Effector memory CD8-positive, alpha-beta T cell (primary cell): ENCODE measurements at regions not wholly inside any gene's neighbourhood (a gene's known extent, or its start where the extent isn't known, plus 50 kb on each side); places are given as distances from the start of the nearest gene placed in this dataset.

Experiments used
- ATAC-seq: fragments of 150-1000 bp; cut with Tn5 transposase; replicated peaks from 2 replicates; pipeline ENCODE4 v1.10.0; 2021; ENCODE audit warnings: mild to moderate bottlenecking, moderate library complexity
- DNase-seq, 3 experiments: peaks; one replicate each; pipeline ENCODE4 v3.0.0; 2021
- H3K27ac Mint-ChIP-seq, 2 donors: one replicate each; pipeline ENCODE4 v1.8.0; 2022; ENCODE audit warnings: mild to moderate bottlenecking in 2 of 2, mixed read lengths in 2 of 2, moderate library complexity in 2 of 2
- H3K27me3 Mint-ChIP-seq, 2 donors: one replicate each; pipeline ENCODE4 v1.8.0; 2022; ENCODE audit warnings: mixed read lengths in 2 of 2
- H3K36me3 Mint-ChIP-seq: one replicate; pipeline ENCODE4 v1.8.0; 2022; ENCODE audit warnings: mild to moderate bottlenecking, moderate library complexity, mixed read lengths; ENCODE audit not compliant: insufficient read depth
- H3K4me1 Mint-ChIP-seq, 2 donors: one replicate each; pipeline ENCODE4 v1.8.0; 2022; ENCODE audit warnings: low read depth in 2 of 2, mixed read lengths in 2 of 2
- H3K4me3 Mint-ChIP-seq, 2 donors: one replicate each; pipeline ENCODE4 v1.8.0; 2022; ENCODE audit warnings: mild to moderate bottlenecking in 2 of 2, mixed read lengths in 2 of 2, moderate library complexity in 2 of 2
- H3K9me3 Mint-ChIP-seq, 2 donors: one replicate each; pipeline ENCODE4 v1.8.0; 2022; ENCODE audit warnings: mixed read lengths in 2 of 2

DNA sequence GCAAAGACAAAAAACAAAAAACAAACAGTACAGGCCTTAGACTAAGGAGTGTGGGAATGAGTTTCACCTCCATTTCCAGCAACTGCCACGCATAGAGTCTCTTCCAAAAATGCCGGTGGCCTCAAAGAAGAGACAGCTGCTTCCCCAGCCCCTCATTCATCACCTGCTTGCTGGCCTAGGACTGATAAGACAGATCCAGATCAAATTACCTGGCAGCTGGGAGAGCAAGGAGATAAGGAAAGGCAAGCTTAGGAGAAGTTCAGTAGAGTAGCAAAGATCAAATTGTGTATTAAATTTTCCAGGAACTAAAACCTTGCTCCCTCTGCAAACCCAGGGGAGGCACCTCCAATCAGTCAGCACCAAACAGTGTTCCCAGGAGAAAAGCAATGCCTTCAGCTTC is 325.8 kb upstream of the CTNNB1 start:
- no peak for DNase-seq
- no peak overlapping the region for H3K4me3 Mint-ChIP-seq
- H3K27ac Mint-ChIP-seq = no peak overlapping the region
- H3K9me3 Mint-ChIP-seq = no peaks in the 10 kb centered on the region
- no peaks in the 10 kb centered on the region for H3K4me1 Mint-ChIP-seq
- peaks cover 13 to 40% of the 10 kb centered on the region in 2 donors for H3K27me3 Mint-ChIP-seq
- no peaks in the 10 kb centered on the region for H3K36me3 Mint-ChIP-seq
- ATAC-seq = no peak

DNA sequence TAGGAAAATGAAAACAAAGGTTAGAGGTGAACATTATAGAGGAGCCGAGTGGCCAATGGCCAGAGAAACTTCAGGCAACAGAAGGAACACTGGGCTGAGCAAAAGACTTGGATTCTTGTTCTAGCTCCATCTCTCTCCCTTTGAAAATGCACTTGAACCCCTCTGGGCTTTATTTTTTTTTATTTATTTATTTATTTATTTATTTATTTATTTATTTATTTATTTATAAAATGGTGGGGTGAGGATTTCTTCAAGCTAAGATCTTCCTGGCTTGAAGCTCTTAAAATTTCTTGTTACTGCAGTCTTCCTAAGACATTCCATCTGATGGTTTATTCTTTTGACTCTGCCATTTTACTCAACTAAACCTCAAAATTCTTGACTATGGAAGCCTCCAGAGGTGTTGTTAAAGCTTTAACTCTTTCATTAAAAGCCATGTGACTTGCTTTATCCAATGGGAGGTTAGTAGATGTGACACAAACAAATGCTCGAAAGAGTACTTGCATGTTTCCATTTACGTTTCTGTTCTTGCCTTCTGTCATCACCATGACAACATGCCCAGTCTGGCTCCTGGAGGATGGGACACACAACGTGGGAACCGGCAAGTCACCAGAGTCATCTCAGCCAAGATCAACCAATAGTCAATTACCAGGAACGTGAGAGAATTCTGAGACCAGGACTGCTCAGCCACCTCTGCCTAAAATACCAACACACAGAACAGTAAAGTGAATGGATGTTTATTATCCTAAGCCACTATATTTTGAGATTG is 325.2 kb upstream of the CTNNB1 start:
- no peak for ATAC-seq
- H3K27ac Mint-ChIP-seq = no peak overlapping the region
- no peak for DNase-seq
- H3K36me3 Mint-ChIP-seq = no peaks in the 10 kb centered on the region
- H3K4me1 Mint-ChIP-seq = no peaks in the 10 kb centered on the region
- H3K27me3 Mint-ChIP-seq = peaks cover 20 to 40% of the 10 kb centered on the region in 2 donors
- no peaks in the 10 kb centered on the region for H3K9me3 Mint-ChIP-seq
- no peak overlapping the region for H3K4me3 Mint-ChIP-seq

DNA sequence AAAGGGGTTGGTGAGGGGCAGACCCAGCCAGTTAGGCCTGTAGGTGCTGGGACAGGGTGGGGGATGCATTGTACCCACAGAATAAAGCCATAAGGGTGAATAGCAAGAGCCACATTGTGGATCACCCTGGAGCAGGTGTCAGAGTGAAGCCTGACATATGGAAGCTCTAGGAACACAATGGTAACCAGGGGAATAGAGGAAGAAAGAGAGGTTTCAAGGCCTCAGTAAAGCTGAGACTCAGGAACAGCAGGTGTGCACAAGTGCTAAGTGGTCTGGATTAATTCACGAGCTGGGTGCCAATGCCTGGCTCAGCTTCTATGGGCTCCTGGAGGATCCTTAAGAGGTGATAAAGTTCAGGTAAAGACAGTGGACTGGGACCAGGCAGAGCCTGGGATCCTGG is 323.7 kb upstream of the CTNNB1 start:
- ATAC-seq = no peak
- peaks cover 19 to 28% of the 10 kb centered on the region in 2 donors for H3K27me3 Mint-ChIP-seq
- no peak for DNase-seq
- no peak overlapping the region for H3K4me3 Mint-ChIP-seq
- no peak overlapping the region for H3K27ac Mint-ChIP-seq
- no peaks in the 10 kb centered on the region for H3K36me3 Mint-ChIP-seq
- no peaks in the 10 kb centered on the region for H3K4me1 Mint-ChIP-seq
- H3K9me3 Mint-ChIP-seq = no peaks in the 10 kb centered on the region

DNA sequence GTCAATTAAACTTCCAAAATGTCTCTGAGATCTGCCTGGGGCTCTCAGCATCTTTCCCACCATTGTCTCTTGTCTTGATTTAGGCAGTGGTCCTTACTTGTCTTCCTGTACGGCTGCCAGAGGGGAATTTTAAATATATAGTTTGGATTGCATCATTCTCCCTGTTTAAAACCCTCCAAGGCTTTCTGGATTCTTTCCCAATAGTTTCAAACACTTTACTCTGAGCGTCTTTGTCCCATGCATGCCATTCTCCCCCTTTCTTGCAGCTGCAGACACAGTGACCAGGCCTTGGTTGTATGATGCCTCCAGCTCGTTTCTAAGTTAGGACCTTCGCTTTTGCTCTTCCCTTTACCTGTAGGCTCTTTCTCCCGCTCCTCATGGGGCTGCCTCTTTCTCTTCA is 323.3 kb upstream of the CTNNB1 start:
- Mint-ChIP-seq H3K9me3 (no peaks in the 10 kb centered on the region), H3K36me3 (no peaks in the 10 kb centered on the region), H3K27me3 (peaks cover 15 to 24% of the 10 kb centered on the region in 2 donors), H3K4me1 (no peaks in the 10 kb centered on the region), H3K27ac (no peak overlapping the region), H3K4me3 (no peak overlapping the region)
- no peak for DNase-seq
- no peak for ATAC-seq

DNA sequence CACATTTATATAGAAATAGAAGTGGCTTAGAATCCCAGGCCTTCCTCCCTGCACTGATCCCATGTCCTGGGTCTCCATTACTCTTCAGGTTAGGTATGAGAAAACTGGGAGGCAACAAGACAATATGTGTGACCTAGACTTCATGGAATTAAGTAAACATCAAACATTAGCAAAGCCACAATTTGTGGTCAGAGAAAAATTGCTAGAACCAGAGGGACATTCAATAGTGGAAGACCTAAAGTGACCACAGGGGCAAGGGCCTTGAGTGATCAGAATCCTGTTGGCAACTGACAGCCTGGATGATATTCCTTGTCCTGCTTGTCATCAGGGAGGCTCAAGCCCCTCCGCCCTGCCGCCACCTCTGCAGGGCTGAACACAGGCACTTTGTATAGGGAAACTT is 322.8 kb upstream of the CTNNB1 start:
- Mint-ChIP-seq H3K9me3 (no peaks in the 10 kb centered on the region), H3K27me3 (peaks cover 13 to 23% of the 10 kb centered on the region in 2 donors), H3K4me3 (no peak overlapping the region), H3K27ac (no peak overlapping the region), H3K4me1 (no peaks in the 10 kb centered on the region), H3K36me3 (no peaks in the 10 kb centered on the region)
- no peak for ATAC-seq
- DNase-seq = no peak

DNA sequence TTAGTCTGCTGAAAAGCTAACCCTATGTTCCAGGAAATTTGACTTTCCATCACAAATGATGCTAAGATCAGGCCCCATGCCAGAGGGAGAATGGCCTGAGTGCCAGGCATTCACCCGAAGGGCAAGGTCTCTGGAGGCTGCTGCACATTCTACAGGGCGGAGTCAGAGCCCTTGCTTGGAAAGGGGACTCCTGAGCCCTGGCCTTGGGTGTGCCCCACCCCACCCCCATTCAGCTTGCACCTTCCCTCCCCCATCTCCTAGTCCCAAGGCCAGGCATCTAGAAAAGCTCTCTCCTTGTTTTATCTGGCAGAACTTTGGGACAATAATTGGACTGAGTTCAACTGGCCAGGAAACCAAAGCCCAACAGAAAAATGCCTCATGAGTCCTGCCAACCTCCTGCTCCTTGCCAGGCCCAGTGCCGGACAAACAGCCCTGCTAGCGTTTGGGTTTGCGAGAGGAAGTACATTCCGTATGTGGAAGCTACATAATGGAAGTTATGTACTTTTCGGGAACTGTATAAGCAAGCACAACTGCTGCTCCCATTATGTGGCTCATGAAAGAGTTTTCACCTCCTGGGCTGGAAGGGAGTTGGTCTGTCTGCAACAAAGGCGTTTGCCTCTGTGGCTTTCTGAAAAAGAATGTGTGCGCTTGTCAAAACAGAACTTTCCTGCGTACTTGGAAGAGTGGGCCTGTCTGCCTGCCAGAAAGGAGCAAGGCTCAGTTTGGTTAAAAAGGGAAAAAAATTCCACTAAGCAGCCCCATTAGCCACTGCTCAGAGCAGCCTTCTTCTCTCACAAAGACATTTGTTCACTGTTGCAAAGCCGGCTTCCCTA is 321.5 kb upstream of the CTNNB1 start:
- H3K9me3 Mint-ChIP-seq = no peaks in the 10 kb centered on the region
- DNase-seq (no peak), ATAC-seq (no peak)
- H3K36me3 Mint-ChIP-seq = no peaks in the 10 kb centered on the region
- H3K27me3 Mint-ChIP-seq = peaks cover 13 to 23% of the 10 kb centered on the region in 2 donors
- no peaks in the 10 kb centered on the region for H3K4me1 Mint-ChIP-seq
- H3K27ac Mint-ChIP-seq = no peak overlapping the region
- H3K4me3 Mint-ChIP-seq = no peak overlapping the region

DNA sequence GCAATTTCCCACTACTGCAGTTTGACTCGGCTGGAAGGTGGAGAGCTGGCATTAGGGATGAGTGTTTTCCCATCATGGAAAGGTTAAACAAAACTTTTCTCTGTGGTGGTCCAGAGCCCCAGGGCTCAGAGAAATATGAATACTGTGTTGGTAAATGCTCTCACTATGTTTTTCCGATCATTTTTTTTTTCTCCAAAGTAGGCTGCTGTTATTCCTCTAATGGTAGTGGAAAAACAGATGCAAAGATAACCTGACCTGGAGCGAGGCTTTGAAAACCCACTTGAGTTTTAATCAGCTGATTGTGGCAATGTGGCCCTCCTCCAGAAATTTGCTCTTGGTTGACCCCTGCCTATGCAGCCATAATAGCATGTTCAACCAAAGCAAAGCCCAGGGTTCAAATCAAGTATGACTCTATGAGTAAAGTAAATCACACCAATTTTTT is 320.8 kb upstream of the CTNNB1 start:
- Mint-ChIP-seq H3K9me3 (no peaks in the 10 kb centered on the region), H3K27me3 (peaks cover 13 to 18% of the 10 kb centered on the region in 2 donors), H3K36me3 (no peaks in the 10 kb centered on the region), H3K4me1 (no peaks in the 10 kb centered on the region), H3K4me3 (no peak overlapping the region), H3K27ac (no peak overlapping the region)
- DNase-seq (no peak), ATAC-seq (no peak)

DNA sequence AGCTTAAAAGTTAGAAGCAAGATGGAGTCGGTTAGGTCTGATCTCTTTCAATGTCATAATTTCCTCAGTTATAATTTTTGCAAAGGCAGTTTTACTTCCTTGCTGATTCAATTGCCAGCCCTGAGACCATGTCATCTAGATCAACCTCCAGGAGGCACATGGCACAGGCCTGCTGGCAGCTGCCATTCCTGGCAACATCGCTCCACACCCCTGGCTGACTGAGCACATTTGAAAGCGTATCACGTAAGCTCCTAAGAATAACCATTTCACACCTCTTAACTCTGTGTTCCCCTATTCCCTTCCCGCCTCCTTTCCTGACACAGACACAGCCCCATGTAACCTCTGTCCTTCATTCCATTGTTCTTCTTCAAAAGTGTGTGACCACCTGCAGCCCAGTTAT is 313.9 kb upstream of the CTNNB1 start:
- DNase-seq (no peak), ATAC-seq (no peak)
- Mint-ChIP-seq H3K4me1 (no peaks in the 10 kb centered on the region), H3K9me3 (no peaks in the 10 kb centered on the region), H3K27me3 (peaks cover 0 to 11% of the 10 kb centered on the region in 2 donors), H3K4me3 (no peak overlapping the region), H3K27ac (no peak overlapping the region), H3K36me3 (no peaks in the 10 kb centered on the region)

DNA sequence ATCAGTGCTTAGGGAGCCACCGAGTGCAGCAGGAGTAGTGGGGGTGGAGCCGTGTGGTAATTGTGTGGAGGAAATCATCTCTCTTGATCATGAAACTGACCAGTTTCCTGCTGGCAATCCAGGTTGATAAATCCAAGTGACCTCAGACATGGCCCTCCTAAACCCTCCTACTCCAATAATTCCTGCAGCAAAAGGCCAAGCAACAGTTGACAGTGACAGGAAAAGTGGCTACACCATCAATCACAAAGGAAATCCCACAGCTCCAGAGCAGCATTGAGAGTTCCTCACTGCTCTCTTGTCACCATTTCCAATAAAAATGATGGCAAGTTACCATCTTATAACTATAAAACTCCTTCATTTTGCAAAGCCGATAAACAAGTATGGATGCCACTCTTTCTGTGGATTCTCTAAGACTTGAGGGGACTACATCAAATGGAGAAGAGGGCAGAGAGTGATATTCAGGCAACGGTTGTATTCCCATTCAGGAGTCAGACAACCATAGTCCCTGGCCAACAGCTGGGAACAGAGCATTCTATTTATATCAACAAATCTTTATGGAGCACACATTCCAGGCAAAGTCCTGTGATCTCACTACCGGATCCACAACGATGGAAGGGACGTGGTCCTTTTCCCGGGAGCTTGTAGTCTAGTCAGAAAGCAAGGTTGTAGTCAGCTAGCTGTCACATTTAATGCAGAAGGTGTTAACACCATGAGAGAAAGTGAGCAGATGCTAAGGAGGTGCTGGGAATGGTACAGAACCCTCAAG is 312.5 kb upstream of the CTNNB1 start:
- ATAC-seq (no peak), DNase-seq (no peak)
- H3K27me3 Mint-ChIP-seq = peaks cover 0 to 13% of the 10 kb centered on the region in 2 donors
- no peaks in the 10 kb centered on the region for H3K4me1 Mint-ChIP-seq
- no peak overlapping the region for H3K4me3 Mint-ChIP-seq
- no peak overlapping the region for H3K27ac Mint-ChIP-seq
- no peaks in the 10 kb centered on the region for H3K36me3 Mint-ChIP-seq
- H3K9me3 Mint-ChIP-seq = no peaks in the 10 kb centered on the region

DNA sequence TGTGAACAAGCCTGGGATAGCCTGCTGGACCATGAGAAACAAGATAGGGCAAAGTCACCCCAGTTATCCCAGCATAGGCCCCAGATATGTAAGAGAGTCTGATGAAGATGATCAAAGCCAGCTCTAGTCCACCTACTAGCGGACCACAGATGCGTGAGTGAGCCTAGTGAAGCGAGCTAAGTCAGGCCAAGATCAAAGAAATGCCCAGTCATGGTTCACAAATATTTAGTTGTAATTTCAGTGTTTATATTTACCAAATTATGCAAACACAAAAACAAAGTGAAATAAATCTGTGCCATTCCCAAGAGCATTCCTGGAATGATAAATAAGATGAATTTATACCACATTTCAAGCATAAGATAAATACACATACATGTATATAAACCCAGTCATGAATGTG is 308.1 kb upstream of the CTNNB1 start:
- DNase-seq = no peak
- H3K27me3 Mint-ChIP-seq = peaks cover 8 to 11% of the 10 kb centered on the region in 2 donors
- H3K9me3 Mint-ChIP-seq = no peaks in the 10 kb centered on the region
- no peak overlapping the region for H3K4me3 Mint-ChIP-seq
- ATAC-seq = no peak
- no peak overlapping the region for H3K27ac Mint-ChIP-seq
- no peaks in the 10 kb centered on the region for H3K4me1 Mint-ChIP-seq
- H3K36me3 Mint-ChIP-seq = no peaks in the 10 kb centered on the region

DNA sequence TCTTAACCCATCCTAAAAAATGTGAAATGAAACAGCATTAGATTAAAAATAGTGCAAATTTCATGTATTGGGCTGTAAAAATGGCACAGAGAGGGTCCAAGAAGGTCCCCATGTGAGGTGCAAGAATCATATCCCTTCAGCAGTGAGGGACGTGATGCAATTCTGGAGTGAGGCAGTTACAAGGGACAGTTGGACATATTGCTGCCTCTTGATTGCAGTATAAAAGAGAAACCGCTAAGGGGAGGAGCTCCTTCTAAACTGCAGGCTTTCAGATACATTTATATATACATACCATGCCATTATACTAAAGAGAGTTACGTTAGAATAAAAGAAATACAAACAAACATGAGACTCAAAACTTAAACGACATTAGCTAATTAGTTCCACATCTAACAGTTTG is 304.2 kb upstream of the CTNNB1 start:
- Mint-ChIP-seq H3K9me3 (no peaks in the 10 kb centered on the region), H3K4me3 (no peak overlapping the region), H3K36me3 (no peaks in the 10 kb centered on the region), H3K27me3 (peaks cover 8 to 10% of the 10 kb centered on the region in 2 donors), H3K27ac (no peak overlapping the region), H3K4me1 (no peaks in the 10 kb centered on the region)
- no peak for DNase-seq
- ATAC-seq = no peak

DNA sequence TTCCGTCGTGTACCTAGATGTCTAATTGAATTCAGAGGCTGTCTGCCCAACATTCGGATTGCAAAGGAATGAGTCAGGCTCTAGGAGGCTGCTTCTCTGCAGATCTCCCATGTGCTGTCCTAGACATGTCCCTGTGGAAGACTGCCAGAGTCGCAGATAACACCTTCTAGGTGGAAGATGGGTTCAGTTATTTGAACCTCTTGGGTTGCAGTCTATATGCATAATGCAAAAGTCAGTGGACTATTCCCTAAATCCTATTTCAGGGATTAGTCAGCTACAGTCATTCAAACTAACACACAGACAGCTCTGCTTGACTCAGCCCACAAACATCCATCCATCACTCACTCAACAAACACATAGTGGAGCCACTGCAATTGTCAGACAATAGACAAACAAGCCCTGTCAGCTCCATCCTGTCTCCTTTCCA is 300.0 kb upstream of the CTNNB1 start:
- Mint-ChIP-seq H3K27me3 (peaks cover 0 to under 1% of the 10 kb centered on the region in 2 donors), H3K36me3 (no peaks in the 10 kb centered on the region), H3K4me3 (no peak overlapping the region), H3K27ac (no peak overlapping the region), H3K9me3 (no peaks in the 10 kb centered on the region), H3K4me1 (no peaks in the 10 kb centered on the region)
- ATAC-seq = no peak
- no peak for DNase-seq

DNA sequence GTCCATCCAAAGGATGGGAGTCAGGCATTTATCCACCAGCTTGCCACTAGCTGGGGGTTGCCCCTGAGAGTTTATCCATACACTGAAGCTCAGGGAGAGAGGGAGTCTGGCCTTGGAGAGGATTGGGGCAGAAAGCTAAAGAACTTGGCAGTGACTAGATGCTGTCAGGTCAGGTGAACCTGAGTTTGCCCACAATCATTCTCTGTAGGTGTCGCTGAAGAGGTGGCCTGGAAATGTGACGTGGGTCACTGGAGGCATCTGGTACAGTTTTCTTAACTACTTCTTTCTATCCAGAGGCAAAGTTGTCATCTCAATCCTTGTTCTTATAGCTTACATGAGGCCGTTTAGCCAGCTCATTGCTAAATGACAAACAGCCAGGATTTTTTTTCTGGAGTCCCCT is 298.0 kb upstream of the CTNNB1 start:
- no peak overlapping the region for H3K27ac Mint-ChIP-seq
- no peaks in the 10 kb centered on the region for H3K27me3 Mint-ChIP-seq
- ATAC-seq (no peak), DNase-seq (no peak)
- H3K9me3 Mint-ChIP-seq = no peaks in the 10 kb centered on the region
- no peaks in the 10 kb centered on the region for H3K36me3 Mint-ChIP-seq
- H3K4me1 Mint-ChIP-seq = no peaks in the 10 kb centered on the region
- H3K4me3 Mint-ChIP-seq = no peak overlapping the region
